LNCaP clone FGC (cell line): ENCODE measurements at regions not wholly inside any gene's neighbourhood (a gene's known extent, or its start where the extent isn't known, plus 50 kb on each side); places are given as distances from the start of the nearest gene placed in this dataset.

Source experiments
- DNase-seq: peaks from one replicate; pipeline ENCODE4 v3.0.0-alpha.2; 2011; ENCODE audit warnings: low read depth
- H3K4me3 ChIP-seq: 2 replicates; pipeline ENCODE4 v1.5.1; 2011; ENCODE audit warnings: mild to moderate bottlenecking, low read depth, low read length, control low read depth
- CTCF ChIP-seq: IDR thresholded peaks from 2 replicates; pipeline ENCODE4 v1.5.1; 2012; ENCODE audit warnings: mild to moderate bottlenecking; ENCODE audit not compliant: control insufficient read depth, insufficient read depth; ENCODE audit errors: extremely low read depth

- DNase-seq, result no peak
- TF ChIP-seq CTCF, result no peak
- H3K4me3 ChIP-seq, result no peak overlapping the region
Measured at GRCh38 chr5:28927559-28928326, 1889.4 kb upstream of the CDH9 start.

GRCh38 chr5:28926422-28926821, 1888.0 kb upstream of the CDH9 start:
- no peak overlapping the region for H3K4me3 ChIP-seq
- no peak for TF ChIP-seq CTCF
- no peak for DNase-seq

GRCh38 chr5:28917631-28918030, 1879.2 kb upstream of the CDH9 start:
- TF ChIP-seq CTCF, result no peak
- H3K4me3 ChIP-seq, result no peak overlapping the region
- no peak for DNase-seq

GRCh38 chr5:28914297-28914696, 1875.9 kb upstream of the CDH9 start:
- no peak for DNase-seq
- H3K4me3 ChIP-seq, result no peak overlapping the region
- no peak for TF ChIP-seq CTCF

GRCh38 chr5:28903643-28904042, 1865.3 kb upstream of the CDH9 start:
- peak; percentile 36 for TF ChIP-seq CTCF
- no peak overlapping the region for H3K4me3 ChIP-seq
- DNase-seq, result no peak

- DNase-seq, result peak; percentile 25
- no peak overlapping the region for H3K4me3 ChIP-seq
- TF ChIP-seq CTCF, result peak; percentile 49
Measured at GRCh38 chr5:28896949-28897348, 1858.6 kb upstream of the CDH9 start.

- peak; percentile 97 for DNase-seq
- TF ChIP-seq CTCF, result no peak
Measured at GRCh38 chr5:28880936-28881335, 1842.5 kb upstream of the CDH9 start.

More at GRCh38 chr5:28880936-28881335, 1842.5 kb upstream of the CDH9 start:
- no peak overlapping the region for H3K4me3 ChIP-seq
